GM23338 (cell line): ENCODE measurements at regions not wholly inside any gene's neighbourhood (a gene's known extent, or its start where the extent isn't known, plus 50 kb on each side); places are given as distances from the start of the nearest gene placed in this dataset.

Experiments
- ATAC-seq: fragments of 200-7000 bp; cut with Tn5 transposase; 3 replicates; pipeline ENCODE4 v1.9.1; 2020
- DNase-seq: peaks from one replicate; pipeline ENCODE4 v3.0.0-alpha.2; 2015; ENCODE audit warnings: low spot score
- H2AFZ ChIP-seq: fragments of 200-600 bp; sonication (generic); 2 replicates; pipeline ENCODE4 v1.8.0; 2016; ENCODE audit warnings: antibody characterized with exemption, mild to moderate bottlenecking, moderate library complexity
- H3F3A ChIP-seq: fragments of 200-600 bp; sonication (generic); replicated peaks from 2 replicates; pipeline ENCODE4 v1.8.0; 2017; ENCODE audit warnings: antibody characterized with exemption, mixed run types, low read depth
- H3K27ac ChIP-seq: fragments of 200-600 bp; sonication (generic); 2 replicates; pipeline ENCODE4 v1.6.1; 2016; ENCODE audit warnings: low read depth
- H3K27me3 ChIP-seq: fragments of 200-600 bp; sonication (generic); 2 replicates; pipeline ENCODE4 v1.8.0; 2016; ENCODE audit warnings: mild to moderate bottlenecking, mixed run types, moderate library complexity; ENCODE audit not compliant: insufficient read depth
- H3K36me3 ChIP-seq: fragments of 200-600 bp; sonication (generic); 2 replicates; pipeline ENCODE4 v1.8.0; 2016; ENCODE audit warnings: mild to moderate bottlenecking; ENCODE audit not compliant: insufficient read depth
- H3K4me1 ChIP-seq: fragments of 200-600 bp; sonication (generic); 2 replicates; pipeline ENCODE4 v1.8.0; 2016; ENCODE audit warnings: mild to moderate bottlenecking, moderate library complexity; ENCODE audit not compliant: insufficient read depth
- H3K4me2 ChIP-seq: fragments of 200-600 bp; sonication (generic); 2 replicates; pipeline ENCODE4 v1.7.1; 2017; ENCODE audit warnings: mixed run types
- H3K4me3 ChIP-seq: fragments of 200-600 bp; sonication (generic); 2 replicates; pipeline ENCODE4 v1.6.1; 2016; ENCODE audit warnings: mixed run types
- H3K79me2 ChIP-seq: fragments of 200-600 bp; sonication (generic); replicated peaks from 2 replicates; pipeline ENCODE4 v1.8.0; 2017; ENCODE audit warnings: mild to moderate bottlenecking; ENCODE audit not compliant: insufficient read depth
- H3K9me2 ChIP-seq: fragments of 200-600 bp; sonication (generic); 2 replicates; pipeline ENCODE4 v1.8.0; 2017; ENCODE audit not compliant: insufficient read depth
- H4K20me1 ChIP-seq: fragments of 200-600 bp; sonication (generic); replicated peaks from 2 replicates; pipeline ENCODE4 v1.8.0; 2017; ENCODE audit warnings: mild to moderate bottlenecking; ENCODE audit not compliant: insufficient read depth
- H3K27ac Mint-ChIP-seq: 2 replicates; pipeline ENCODE4 v1.8.0; 2020; ENCODE audit warnings: inconsistent platforms, mild to moderate bottlenecking, moderate library complexity, mixed read lengths
- H3K27me3 Mint-ChIP-seq: 3 replicates; pipeline ENCODE4 v1.8.0; 2022; ENCODE audit warnings: low read depth, mild to moderate bottlenecking, moderate library complexity, mixed read lengths, inconsistent platforms; ENCODE audit not compliant: insufficient read depth, poor library complexity
- H3K36me3 Mint-ChIP-seq: 3 replicates; pipeline ENCODE4 v1.8.0; 2021; ENCODE audit warnings: low read depth, mild to moderate bottlenecking, inconsistent platforms, moderate library complexity, mixed read lengths
- H3K4me1 Mint-ChIP-seq: 3 replicates; pipeline ENCODE4 v1.8.0; 2020; ENCODE audit warnings: mild to moderate bottlenecking, inconsistent platforms, mixed read lengths
- H3K4me3 Mint-ChIP-seq: 3 replicates; pipeline ENCODE4 v1.8.0; 2021; ENCODE audit warnings: moderate library complexity, mild to moderate bottlenecking, inconsistent platforms, mixed read lengths
- H3K9me3 Mint-ChIP-seq: 3 replicates; pipeline ENCODE4 v1.8.0; 2020; ENCODE audit warnings: moderate library complexity, mild to moderate bottlenecking, inconsistent platforms, mixed read lengths
- CREB1 ChIP-seq: fragments of 250-450 bp; sonication (Bioruptor Pico); IDR thresholded peaks from 2 replicates; pipeline ENCODE4 v1.5.0; 2020; ENCODE audit warnings: low read depth, mild to moderate bottlenecking, moderate library complexity
- ETS1 ChIP-seq: IDR thresholded peaks from 2 replicates; pipeline ENCODE4 v1.6.1; 2016; ENCODE audit warnings: antibody characterized with exemption
- EZH2 ChIP-seq: fragments of 200-600 bp; sonication (generic); IDR thresholded peaks from one replicate; pipeline ENCODE4 v1.8.0; 2017; ENCODE audit warnings: antibody characterized with exemption, mild to moderate bottlenecking, low read depth; ENCODE audit not compliant: unreplicated experiment
- EZH2phosphoT487 ChIP-seq: fragments of 200-600 bp; sonication (generic); IDR thresholded peaks from one replicate; pipeline ENCODE4 v1.8.1; 2018; ENCODE audit warnings: antibody characterized with exemption; ENCODE audit not compliant: unreplicated experiment
- JUNB ChIP-seq: IDR thresholded peaks from one replicate; pipeline ENCODE4 v1.6.1; 2016; ENCODE audit warnings: antibody characterized with exemption; ENCODE audit not compliant: unreplicated experiment
- NANOG ChIP-seq: IDR thresholded peaks from 2 replicates; pipeline ENCODE4 v1.6.1; 2016; ENCODE audit warnings: antibody characterized with exemption, borderline replicate concordance
- STAT1 ChIP-seq: IDR thresholded peaks from one replicate; pipeline ENCODE4 v1.6.1; 2016; ENCODE audit warnings: antibody characterized with exemption; ENCODE audit not compliant: unreplicated experiment
- ZNF114 ChIP-seq: fragments of 250-450 bp; sonication (Bioruptor Pico); IDR thresholded peaks from 2 replicates; pipeline ENCODE4 v1.5.0; 2020; ENCODE audit warnings: mild to moderate bottlenecking, moderate library complexity
- TF ChIP-seq, protein P1 (sequence below): fragments of 250-450 bp; sonication (Bioruptor Pico); IDR thresholded peaks from 2 replicates; pipeline ENCODE4 v1.5.0; 2020; ENCODE audit warnings: mild to moderate bottlenecking, moderate library complexity

- no peak overlapping the region for H3K27ac ChIP-seq
- DNase-seq (no peak), ATAC-seq (no peak)
- no peaks in the 10 kb centered on the region for H3K9me2 ChIP-seq
- no peaks in the 10 kb centered on the region for H3K36me3 ChIP-seq
- no peaks in the 10 kb centered on the region for H3K27me3 ChIP-seq
- no peak overlapping the region for H2AFZ ChIP-seq
- Mint-ChIP-seq H3K4me3 (no peak overlapping the region), H3K36me3 (peaks cover 4% of the 10 kb centered on the region; the same call in 2 of the 3 replicates), H3K9me3 (peaks cover 7% of the 10 kb centered on the region), H3K4me1 (peaks cover 7% of the 10 kb centered on the region), H3K27me3 (peaks cover 2% of the 10 kb centered on the region), H3K27ac (no peak overlapping the region)
- H3F3A ChIP-seq = no peaks in the 10 kb centered on the region
- peaks cover 5% of the 10 kb centered on the region; the same call in 1 of the 2 replicates for H3K4me1 ChIP-seq
- no peaks in the 10 kb centered on the region for H4K20me1 ChIP-seq
- H3K4me3 ChIP-seq = no peak overlapping the region
- H3K79me2 ChIP-seq = no peaks in the 10 kb centered on the region
- no peak overlapping the region for H3K4me2 ChIP-seq
- TF ChIP-seq NANOG (no peak), ZNF114 (CRISPR knock-in tag) (no peak), EZH2phosphoT487 (no peak), CREB1 (CRISPR knock-in tag) (no peak), EZH2 (no peak), STAT1 (no peak), JUNB (no peak), ETS1 (no peak)
- TF ChIP-seq, protein P1, sequence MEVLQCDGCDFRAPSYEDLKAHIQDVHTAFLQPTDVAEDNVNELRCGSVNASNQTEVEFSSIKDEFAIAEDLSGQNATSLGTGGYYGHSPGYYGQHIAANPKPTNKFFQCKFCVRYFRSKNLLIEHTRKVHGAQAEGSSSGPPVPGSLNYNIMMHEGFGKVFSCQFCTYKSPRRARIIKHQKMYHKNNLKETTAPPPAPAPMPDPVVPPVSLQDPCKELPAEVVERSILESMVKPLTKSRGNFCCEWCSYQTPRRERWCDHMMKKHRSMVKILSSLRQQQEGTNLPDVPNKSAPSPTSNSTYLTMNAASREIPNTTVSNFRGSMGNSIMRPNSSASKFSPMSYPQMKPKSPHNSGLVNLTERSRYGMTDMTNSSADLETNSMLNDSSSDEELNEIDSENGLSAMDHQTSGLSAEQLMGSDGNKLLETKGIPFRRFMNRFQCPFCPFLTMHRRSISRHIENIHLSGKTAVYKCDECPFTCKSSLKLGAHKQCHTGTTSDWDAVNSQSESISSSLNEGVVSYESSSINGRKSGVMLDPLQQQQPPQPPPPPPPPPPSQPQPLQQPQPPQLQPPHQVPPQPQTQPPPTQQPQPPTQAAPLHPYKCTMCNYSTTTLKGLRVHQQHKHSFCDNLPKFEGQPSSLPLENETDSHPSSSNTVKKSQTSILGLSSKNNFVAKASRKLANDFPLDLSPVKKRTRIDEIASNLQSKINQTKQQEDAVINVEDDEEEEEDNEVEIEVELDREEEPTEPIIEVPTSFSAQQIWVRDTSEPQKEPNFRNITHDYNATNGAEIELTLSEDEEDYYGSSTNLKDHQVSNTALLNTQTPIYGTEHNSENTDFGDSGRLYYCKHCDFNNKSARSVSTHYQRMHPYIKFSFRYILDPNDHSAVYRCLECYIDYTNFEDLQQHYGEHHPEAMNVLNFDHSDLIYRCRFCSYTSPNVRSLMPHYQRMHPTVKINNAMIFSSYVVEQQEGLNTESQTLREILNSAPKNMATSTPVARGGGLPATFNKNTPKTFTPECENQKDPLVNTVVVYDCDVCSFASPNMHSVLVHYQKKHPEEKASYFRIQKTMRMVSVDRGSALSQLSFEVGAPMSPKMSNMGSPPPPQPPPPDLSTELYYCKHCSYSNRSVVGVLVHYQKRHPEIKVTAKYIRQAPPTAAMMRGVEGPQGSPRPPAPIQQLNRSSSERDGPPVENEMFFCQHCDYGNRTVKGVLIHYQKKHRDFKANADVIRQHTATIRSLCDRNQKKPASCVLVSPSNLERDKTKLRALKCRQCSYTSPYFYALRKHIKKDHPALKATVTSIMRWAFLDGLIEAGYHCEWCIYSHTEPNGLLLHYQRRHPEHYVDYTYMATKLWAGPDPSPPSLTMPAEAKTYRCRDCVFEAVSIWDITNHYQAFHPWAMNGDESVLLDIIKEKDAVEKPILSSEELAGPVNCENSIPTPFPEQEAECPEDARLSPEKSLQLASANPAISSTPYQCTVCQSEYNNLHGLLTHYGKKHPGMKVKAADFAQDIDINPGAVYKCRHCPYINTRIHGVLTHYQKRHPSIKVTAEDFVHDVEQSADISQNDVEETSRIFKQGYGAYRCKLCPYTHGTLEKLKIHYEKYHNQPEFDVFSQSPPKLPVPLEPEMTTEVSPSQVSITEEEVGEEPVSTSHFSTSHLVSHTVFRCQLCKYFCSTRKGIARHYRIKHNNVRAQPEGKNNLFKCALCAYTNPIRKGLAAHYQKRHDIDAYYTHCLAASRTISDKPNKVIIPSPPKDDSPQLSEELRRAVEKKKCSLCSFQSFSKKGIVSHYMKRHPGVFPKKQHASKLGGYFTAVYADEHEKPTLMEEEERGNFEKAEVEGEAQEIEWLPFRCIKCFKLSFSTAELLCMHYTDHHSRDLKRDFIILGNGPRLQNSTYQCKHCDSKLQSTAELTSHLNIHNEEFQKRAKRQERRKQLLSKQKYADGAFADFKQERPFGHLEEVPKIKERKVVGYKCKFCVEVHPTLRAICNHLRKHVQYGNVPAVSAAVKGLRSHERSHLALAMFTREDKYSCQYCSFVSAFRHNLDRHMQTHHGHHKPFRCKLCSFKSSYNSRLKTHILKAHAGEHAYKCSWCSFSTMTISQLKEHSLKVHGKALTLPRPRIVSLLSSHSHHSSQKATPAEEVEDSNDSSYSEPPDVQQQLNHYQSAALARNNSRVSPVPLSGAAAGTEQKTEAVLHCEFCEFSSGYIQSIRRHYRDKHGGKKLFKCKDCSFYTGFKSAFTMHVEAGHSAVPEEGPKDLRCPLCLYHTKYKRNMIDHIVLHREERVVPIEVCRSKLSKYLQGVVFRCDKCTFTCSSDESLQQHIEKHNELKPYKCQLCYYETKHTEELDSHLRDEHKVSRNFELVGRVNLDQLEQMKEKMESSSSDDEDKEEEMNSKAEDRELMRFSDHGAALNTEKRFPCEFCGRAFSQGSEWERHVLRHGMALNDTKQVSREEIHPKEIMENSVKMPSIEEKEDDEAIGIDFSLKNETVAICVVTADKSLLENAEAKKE (CRISPR knock-in tag) = no peak
Observed at GRCh38 chr7:79664884-79665676, 211.6 kb upstream of the MAGI2 start.
